Islet of Langerhans (tissue), 1 donor: ENCODE measurements at regions not wholly inside any gene's neighbourhood (a gene's known extent, or its start where the extent isn't known, plus 50 kb on each side); places are given as distances from the start of the nearest gene placed in this dataset.

Experiments
- FAIRE-seq: peaks from one replicate; lab custom pipeline; 2011; peaks lifted over from hg19 to GRCh38; lab: Jason Lieb, UNC

GRCh38 chr13:76750126-76750525 lies 136.1 kb downstream of the KCTD12 start:
- no peak for FAIRE-seq

- no peak for FAIRE-seq
These were observed 140.7 kb downstream of the KCTD12 start for GRCh38 chr13:76745261-76746200.

GRCh38 chr13:76741624-76742023 lies 144.6 kb downstream of the KCTD12 start:
- no peak for FAIRE-seq

DNA sequence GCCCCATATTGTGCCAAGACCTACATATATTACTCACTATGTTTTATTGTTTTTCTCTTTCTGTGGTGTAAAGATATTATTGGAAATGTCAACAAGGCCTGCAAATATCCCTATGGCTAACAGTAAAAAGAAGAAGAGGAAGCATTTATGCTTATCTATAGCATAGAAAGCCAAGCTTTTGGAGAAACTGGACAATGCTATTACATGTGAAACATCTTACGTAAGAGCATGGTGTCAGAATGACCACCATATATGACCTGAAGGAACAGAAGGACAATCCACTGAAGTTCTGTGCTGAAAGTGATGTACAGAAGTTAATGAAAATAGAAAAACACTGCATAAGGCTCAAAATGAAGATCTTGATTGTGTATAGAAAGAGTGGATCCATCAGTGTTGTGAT lies 145.2 kb downstream of the KCTD12 start:
- no peak for FAIRE-seq

- no peak for FAIRE-seq
These were observed 147.6 kb downstream of the KCTD12 start for GRCh38 chr13:76738616-76739015.

DNA sequence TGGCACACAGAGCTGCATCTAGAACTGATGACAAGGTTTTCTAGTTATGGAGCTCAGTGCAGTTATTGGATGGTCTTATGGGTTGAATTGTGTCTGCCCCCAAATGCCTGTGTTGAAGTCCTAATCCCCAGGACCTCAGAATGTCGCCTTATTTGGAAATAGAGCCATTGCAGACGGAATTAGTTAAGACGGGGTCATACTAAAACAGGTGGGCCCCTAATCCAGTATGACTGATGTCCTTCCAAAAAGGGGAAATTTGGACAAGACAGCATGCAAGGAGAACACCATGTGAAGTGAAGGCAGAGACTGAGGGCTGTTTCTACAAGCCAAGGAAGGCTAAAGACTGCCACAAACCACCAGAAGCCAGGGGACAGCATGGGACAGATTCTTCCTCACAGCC lies 148.7 kb downstream of the KCTD12 start:
- FAIRE-seq = no peak

GRCh38 chr13:76735641-76736040 lies 150.6 kb downstream of the KCTD12 start:
- FAIRE-seq = no peak

DNA sequence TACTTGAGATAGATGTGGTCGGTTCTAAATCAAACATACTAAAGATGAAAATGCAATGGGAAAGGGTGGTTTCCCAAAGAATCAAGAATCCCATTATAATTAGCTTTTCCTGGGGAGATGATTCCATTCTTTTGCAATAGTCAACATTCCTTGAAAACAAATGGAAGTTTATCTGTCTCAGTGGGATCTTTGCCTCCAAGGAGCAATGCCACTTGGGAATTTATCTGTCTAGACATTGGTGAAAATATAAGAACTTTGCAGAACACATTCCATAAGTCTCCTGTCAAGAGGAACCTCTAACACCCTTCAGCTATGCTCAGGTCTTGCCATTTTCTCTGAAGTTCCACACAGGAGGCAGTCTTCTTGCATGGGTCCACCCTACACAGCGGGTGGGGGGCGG lies 152.5 kb downstream of the KCTD12 start:
- no peak for FAIRE-seq

- FAIRE-seq = no peak
These were observed 153.8 kb downstream of the KCTD12 start for GRCh38 chr13:76732367-76732766.

- FAIRE-seq = no peak
These were observed 156.0 kb downstream of the KCTD12 start for GRCh38 chr13:76730220-76730619.

DNA sequence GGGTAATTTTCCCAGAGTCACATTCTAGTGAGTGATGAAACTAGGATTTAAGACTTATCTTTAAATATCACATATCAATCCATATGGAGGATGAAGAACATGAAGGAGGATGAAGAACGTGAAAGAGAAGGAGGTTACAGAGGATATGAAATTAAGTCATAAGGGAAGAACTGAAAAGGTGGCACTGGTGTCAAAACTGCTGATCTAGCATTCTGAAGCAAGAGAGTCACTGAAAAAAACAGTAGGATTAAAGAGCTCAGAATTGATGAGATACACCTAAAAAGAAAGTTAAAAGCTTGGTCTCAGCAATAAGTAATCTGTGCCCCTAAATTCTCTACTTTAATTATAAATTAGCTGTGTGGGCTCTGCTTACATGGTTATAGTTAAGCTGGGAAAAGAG lies 156.5 kb downstream of the KCTD12 start:
- no peak for FAIRE-seq

GRCh38 chr13:76725896-76726295 lies 160.3 kb downstream of the KCTD12 start:
- no peak for FAIRE-seq

DNA sequence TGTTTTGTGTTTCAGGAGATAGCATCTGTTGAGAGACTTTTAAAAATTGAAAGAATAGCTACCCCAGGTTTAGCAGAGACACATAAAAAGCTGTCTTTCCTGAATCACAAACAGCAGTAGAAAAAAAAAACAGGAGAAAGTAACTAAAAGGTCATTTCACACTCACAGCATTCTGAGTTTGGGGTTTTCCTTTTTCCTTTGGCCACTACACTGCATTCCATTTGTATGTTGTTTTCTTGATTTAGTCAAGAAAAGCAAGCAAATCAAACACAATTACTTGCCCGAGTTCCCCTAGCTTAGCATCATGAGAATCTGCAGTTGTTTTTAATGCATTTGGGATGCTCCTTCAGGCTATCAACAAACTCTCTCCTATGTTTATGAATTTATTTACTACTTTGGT lies 161.0 kb downstream of the KCTD12 start:
- no peak for FAIRE-seq

- FAIRE-seq = no peak
These were observed 161.8 kb downstream of the KCTD12 start for GRCh38 chr13:76724421-76724820.

- FAIRE-seq = no peak
These were observed 162.5 kb downstream of the KCTD12 start for GRCh38 chr13:76723551-76724232.

- no peak for FAIRE-seq
These were observed 163.4 kb downstream of the KCTD12 start for GRCh38 chr13:76722782-76723181.

DNA sequence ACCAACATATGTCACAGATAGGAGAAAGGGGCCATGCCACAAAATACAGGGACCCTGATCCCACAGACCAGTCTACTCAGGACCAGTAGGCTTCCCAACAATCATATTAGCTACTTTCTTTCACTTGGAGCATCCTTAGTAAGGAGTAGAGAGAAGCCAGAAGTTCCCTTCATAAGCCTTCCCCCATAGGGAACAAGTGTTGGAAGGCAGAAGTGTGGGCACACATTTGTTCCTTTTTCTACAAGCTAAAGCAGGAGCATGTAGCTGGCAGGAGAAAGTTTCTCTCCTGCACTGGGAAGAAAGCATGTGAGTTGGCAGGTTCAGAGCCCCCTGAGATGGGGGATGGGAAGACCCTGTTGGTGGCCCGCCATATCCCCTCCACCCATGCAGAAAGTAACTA lies 165.4 kb downstream of the KCTD12 start:
- FAIRE-seq = no peak

DNA sequence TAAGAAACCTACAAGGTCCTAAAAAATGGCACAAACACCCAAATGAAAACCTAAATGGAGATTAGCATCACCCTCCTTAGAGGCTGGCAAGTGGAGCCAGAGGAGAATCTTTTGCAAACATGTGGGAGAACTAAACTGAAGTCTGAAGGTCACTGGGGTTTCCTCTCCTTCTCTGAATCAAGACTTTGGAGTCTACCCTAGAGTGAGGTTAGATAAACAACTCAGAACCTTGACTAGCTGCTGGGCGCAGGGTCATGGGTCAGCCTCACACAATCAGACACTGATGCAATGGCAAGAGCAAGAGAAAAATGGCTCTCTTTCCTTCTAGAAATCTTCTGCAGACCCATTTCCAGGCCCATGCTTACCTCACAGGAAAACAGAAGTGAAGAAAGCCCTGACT lies 165.8 kb downstream of the KCTD12 start:
- no peak for FAIRE-seq

DNA sequence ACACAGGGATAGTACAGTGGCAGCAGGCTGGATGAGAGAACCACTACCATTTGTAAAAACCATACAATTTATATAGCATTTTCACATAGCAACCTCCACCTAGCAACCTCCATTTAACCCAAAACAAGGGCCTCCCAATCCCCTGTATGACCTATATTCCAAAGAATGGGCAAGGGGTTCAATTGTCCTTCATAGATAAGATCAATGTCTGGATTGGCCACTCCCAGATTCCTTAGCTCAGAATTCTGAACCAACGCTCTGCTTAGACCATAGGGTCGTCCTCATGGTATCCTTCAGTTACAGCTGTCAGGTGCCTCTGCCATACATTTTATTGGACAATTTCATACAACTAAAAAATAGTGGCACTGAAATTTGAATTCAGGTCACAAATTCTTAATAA lies 166.2 kb downstream of the KCTD12 start:
- no peak for FAIRE-seq

DNA sequence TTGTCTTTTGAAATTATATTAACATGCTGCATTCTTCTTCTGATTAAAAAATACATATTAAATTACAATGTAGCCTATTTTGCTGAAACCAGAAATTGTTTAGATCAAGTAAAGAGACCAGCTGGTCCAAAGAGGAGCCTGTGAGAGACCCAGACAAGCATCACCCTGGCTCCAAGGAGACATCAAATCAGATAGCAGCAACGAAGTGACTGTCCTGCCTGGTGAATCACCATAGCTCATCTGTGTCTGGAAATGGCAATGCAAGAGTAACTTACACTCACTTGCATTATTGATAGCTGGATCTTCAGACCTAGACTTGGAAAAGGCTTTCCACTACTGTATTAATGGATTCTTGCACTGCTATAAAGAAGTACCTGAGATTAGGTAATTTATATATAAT lies 169.1 kb downstream of the KCTD12 start:
- FAIRE-seq = no peak

GRCh38 chr13:76715621-76716020 lies 170.6 kb downstream of the KCTD12 start:
- no peak for FAIRE-seq

GRCh38 chr13:76715075-76715474 lies 171.1 kb downstream of the KCTD12 start:
- FAIRE-seq = no peak

- FAIRE-seq = no peak
These were observed 172.9 kb downstream of the KCTD12 start for GRCh38 chr13:76713280-76713679.
